BJ (cell line): ENCODE measurements at regions not wholly inside any gene's neighbourhood (a gene's known extent, or its start where the extent isn't known, plus 50 kb on each side); places are given as distances from the start of the nearest gene placed in this dataset.

ENCODE experiments used
- CTCF ChIA-PET: fragments of 350-600 bp; formaldehyde crosslinking; extraction: SDS; loops from one replicate; lab custom pipeline; 2021; ENCODE audit warnings: antibody characterized with exemption, inconsistent platforms; lab: Yijun Ruan, JAX
- POLR2A ChIA-PET: fragments of 300-600 bp; sonication (Branson Sonifier 250); formaldehyde crosslinking; extraction: SDS; loops from one replicate; lab custom pipeline; 2021; ENCODE audit warnings: antibody characterized with exemption; lab: Charles Lee
- DNase-seq: peaks from one replicate; pipeline ENCODE4 v3.0.0-alpha.2; 2011; ENCODE audit warnings: low read depth
- H3K27me3 ChIP-seq: 2 replicates; pipeline ENCODE4 v1.6.0; 2011; ENCODE audit warnings: low read length; ENCODE audit not compliant: control insufficient read depth, insufficient read depth
- H3K36me3 ChIP-seq: 2 replicates; pipeline ENCODE4 v1.5.1; 2011; ENCODE audit warnings: low read length; ENCODE audit not compliant: control insufficient read depth, insufficient read depth
- H3K4me3 ChIP-seq: 2 replicates; pipeline ENCODE4 v1.5.1; 2011; ENCODE audit warnings: low read depth, mild to moderate bottlenecking, control low read depth, low read length
- TF ChIP-seq, protein P1 (sequence below): IDR thresholded peaks from 2 replicates; pipeline ENCODE4 v1.5.1; 2011; ENCODE audit warnings: low read depth, mild to moderate bottlenecking, control low read depth, inconsistent platforms, low read length, moderate library complexity; ENCODE audit not compliant: insufficient read depth

DNA sequence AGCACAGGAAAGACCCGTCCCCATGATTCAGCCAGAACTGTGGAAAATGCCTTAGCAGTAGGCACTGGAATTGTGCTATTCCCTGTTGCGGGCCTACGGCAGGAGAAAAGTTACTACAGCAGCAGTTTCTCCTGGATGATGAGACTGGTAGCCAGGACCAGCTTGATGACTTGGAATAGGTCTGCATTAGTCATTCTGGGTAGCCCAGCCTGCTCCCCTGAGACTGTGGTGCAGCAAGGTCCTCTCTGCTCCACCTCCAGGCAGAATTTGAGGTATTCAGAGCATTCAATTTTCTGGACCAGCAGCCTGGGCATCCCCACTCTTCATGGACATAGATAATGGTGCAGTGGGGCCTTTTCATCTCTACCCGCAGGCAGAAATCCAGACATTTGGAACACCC lies 490.0 kb downstream of the SH2D4B start:
- ChIA-PET POLR2A (no interaction called here), CTCF (interaction anchor here (0.6 to 1.6 kb wide), 2 partner anchors 9 to 11 kb away, joined by 4 to 6 read pairs; no protein-coding TSS in a partner anchor)
- no peak for DNase-seq
- TF ChIP-seq, protein P1, sequence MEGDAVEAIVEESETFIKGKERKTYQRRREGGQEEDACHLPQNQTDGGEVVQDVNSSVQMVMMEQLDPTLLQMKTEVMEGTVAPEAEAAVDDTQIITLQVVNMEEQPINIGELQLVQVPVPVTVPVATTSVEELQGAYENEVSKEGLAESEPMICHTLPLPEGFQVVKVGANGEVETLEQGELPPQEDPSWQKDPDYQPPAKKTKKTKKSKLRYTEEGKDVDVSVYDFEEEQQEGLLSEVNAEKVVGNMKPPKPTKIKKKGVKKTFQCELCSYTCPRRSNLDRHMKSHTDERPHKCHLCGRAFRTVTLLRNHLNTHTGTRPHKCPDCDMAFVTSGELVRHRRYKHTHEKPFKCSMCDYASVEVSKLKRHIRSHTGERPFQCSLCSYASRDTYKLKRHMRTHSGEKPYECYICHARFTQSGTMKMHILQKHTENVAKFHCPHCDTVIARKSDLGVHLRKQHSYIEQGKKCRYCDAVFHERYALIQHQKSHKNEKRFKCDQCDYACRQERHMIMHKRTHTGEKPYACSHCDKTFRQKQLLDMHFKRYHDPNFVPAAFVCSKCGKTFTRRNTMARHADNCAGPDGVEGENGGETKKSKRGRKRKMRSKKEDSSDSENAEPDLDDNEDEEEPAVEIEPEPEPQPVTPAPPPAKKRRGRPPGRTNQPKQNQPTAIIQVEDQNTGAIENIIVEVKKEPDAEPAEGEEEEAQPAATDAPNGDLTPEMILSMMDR, result no peak
- H3K4me3 ChIP-seq, result no peak overlapping the region
- no peaks in the 10 kb centered on the region for H3K36me3 ChIP-seq
- no peaks in the 10 kb centered on the region for H3K27me3 ChIP-seq

DNA sequence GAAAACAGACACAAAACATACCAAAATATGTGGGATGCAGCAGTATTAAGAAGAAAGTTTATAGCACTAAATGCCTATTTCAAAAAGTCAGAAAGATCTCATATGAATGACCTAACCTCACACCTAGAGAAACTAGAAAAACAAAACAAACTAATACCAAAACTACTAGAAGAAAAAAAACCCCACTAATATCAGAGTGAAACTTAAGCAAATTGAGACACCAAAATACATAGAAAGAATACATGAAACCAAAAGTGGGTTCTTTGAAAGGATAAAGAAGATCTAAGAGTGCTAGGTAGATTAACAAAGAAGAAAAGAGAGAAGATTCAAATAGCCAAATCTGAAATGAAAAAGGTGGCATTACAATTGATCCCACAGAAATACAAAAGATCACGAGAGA lies 494.1 kb downstream of the SH2D4B start:
- Histone ChIP-seq H3K4me3 (no peak overlapping the region), H3K36me3 (no peaks in the 10 kb centered on the region), H3K27me3 (no peaks in the 10 kb centered on the region)
- TF ChIP-seq, protein P1, result no peak
- no peak for DNase-seq
- POLR2A ChIA-PET, result no interaction called here
- CTCF ChIA-PET, result no interaction called here

DNA sequence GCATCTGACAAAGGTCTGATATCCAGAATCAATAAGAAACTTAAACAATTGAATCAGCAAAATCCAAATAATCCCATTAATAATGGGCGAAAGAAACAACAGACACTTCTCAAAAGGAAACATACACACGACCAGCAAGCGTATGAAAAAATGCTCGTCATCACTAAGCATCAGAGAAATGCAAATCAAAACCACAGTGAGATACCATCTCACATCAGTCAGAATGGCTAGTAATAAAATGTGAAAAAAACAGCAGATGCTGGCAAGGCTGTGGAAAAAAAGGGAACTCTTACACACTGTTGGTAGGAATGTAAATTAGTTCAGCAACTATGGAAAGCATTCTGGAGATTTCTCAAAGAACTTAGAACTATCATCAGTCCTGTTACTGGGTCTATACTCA lies 496.7 kb downstream of the SH2D4B start:
- Histone ChIP-seq H3K36me3 (no peaks in the 10 kb centered on the region), H3K4me3 (no peak overlapping the region), H3K27me3 (no peaks in the 10 kb centered on the region)
- no peak for DNase-seq
- ChIA-PET POLR2A (no interaction called here), CTCF (no interaction called here)
- TF ChIP-seq, protein P1, result no peak

DNA sequence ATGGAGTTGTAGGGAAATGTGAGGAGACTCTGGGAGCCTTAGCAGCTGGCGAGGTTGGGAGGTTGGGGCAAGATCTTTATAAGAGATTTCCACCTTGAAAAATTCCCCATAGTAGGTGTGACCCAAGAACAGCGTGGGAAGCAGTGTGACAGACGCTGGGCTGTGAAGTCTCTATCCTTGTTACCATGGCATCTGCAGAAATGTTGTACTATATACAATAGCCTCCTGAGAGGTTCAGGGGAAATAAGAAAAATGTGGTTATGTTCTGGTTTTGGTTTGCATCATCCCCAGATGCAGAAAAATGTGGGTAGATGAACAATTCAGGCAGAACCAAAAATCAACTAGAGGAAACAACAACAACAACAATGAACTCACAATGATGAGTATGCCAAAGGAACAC lies 498.6 kb downstream of the SH2D4B start:
- POLR2A ChIA-PET, result no interaction called here
- DNase-seq, result no peak
- CTCF ChIA-PET, result no interaction called here
- TF ChIP-seq, protein P1, result no peak
- Histone ChIP-seq H3K27me3 (no peaks in the 10 kb centered on the region), H3K4me3 (no peak overlapping the region), H3K36me3 (no peaks in the 10 kb centered on the region)

DNA sequence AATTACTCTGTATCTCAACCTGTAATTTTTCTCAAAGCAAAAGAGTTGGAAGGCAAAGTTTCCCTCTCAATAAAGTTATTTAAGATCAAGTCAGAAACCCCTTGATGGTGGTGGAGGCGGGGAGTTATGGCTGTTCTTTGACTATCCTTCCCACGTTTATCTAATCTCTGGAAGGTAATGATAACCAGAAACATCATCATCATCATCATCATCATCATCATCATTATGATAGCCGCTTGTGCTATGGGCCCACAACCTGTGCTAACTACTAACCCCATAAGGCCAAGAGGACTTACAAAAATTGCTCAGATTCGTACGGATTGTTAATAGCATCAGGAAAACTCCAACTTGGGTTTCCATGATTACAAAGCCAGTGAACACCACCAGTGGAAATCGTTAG lies 502.3 kb downstream of the SH2D4B start:
- CTCF ChIA-PET, result no interaction called here
- no peak for DNase-seq
- Histone ChIP-seq H3K4me3 (no peak overlapping the region), H3K36me3 (no peaks in the 10 kb centered on the region), H3K27me3 (no peaks in the 10 kb centered on the region)
- TF ChIP-seq, protein P1, result no peak
- POLR2A ChIA-PET, result no interaction called here
